ENCODE measurements at regions not wholly inside any gene's neighbourhood (a gene's known extent, or its start where the extent isn't known, plus 50 kb on each side); places are given as distances from the start of the nearest gene placed in this dataset.

DNA sequence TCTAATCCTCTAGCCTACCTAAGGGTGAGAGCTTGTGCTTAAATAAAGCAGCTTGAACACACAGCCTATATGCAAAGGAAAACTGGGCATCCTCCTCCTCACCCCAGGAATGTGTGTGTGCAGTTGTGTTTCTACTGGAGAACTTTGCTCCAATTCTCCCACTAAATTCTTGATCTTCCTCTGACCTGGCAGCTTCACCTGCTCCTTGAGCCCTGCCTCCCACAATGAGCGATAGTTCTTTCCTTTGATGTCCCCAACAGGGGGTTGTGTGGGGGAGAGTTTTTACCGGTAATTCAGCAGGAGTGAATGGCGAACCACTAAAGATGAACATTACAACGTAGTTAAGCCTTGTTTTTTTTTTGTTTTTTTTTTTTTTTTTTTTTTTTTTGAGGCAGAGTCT is 113.5 kb upstream of the RCN1 start:
- Histone ChIP-seq H3K4me1 (ENCODE audit: insufficient read depth, low read length) (no peaks in the 10 kb centered on the region), H3K4me3 (ENCODE audit: low read length) (no peak overlapping the region), H3K36me3 (ENCODE audit: insufficient read depth, low read length) (no peaks in the 10 kb centered on the region), H3K27me3 (ENCODE audit: control insufficient read depth in 1 of 2, insufficient read depth in 2 of 2, low read length in 2 of 2) (peaks cover 5 to 9% of the 10 kb centered on the region in 2 experiments), H3K27ac (ENCODE audit: low read depth in 1 of 2, low read length in 2 of 2) (no peak overlapping the region), H3K9me3 (ENCODE audit: control insufficient read depth in 1 of 2, insufficient read depth in 1 of 2, low read length in 2 of 2) (no peaks in the 10 kb centered on the region)
- DNase-seq (no peak), ATAC-seq (ENCODE audit: poor library complexity) (no peak)
- TF ChIP-seq, protein P1, sequence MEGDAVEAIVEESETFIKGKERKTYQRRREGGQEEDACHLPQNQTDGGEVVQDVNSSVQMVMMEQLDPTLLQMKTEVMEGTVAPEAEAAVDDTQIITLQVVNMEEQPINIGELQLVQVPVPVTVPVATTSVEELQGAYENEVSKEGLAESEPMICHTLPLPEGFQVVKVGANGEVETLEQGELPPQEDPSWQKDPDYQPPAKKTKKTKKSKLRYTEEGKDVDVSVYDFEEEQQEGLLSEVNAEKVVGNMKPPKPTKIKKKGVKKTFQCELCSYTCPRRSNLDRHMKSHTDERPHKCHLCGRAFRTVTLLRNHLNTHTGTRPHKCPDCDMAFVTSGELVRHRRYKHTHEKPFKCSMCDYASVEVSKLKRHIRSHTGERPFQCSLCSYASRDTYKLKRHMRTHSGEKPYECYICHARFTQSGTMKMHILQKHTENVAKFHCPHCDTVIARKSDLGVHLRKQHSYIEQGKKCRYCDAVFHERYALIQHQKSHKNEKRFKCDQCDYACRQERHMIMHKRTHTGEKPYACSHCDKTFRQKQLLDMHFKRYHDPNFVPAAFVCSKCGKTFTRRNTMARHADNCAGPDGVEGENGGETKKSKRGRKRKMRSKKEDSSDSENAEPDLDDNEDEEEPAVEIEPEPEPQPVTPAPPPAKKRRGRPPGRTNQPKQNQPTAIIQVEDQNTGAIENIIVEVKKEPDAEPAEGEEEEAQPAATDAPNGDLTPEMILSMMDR (IDR thresholded peaks at IDR 0.05) = no peak
- no peaks in the 10 kb centered on the region for H3K36me3 Mint-ChIP-seq (ENCODE audit: low read depth)
- H3K4me1 Mint-ChIP-seq (ENCODE audit: low read depth) = no peaks in the 10 kb centered on the region
- intact Hi-C loops (cut with DNase I, micrococcal nuclease) = no loop called here
- no peak overlapping the region for H3K27ac Mint-ChIP-seq
- CTCF ChIA-PET = interaction anchor here (1.1 kb wide), 1 partner anchor 14 kb away, joined by 3 read pairs; no protein-coding TSS in a partner anchor
- H3K27me3 Mint-ChIP-seq = peaks cover 49% of the 10 kb centered on the region
- no peaks in the 10 kb centered on the region for H3K9me3 Mint-ChIP-seq
- no peak overlapping the region for H3K4me3 Mint-ChIP-seq
- POLR2A ChIA-PET = no interaction called here

DNA sequence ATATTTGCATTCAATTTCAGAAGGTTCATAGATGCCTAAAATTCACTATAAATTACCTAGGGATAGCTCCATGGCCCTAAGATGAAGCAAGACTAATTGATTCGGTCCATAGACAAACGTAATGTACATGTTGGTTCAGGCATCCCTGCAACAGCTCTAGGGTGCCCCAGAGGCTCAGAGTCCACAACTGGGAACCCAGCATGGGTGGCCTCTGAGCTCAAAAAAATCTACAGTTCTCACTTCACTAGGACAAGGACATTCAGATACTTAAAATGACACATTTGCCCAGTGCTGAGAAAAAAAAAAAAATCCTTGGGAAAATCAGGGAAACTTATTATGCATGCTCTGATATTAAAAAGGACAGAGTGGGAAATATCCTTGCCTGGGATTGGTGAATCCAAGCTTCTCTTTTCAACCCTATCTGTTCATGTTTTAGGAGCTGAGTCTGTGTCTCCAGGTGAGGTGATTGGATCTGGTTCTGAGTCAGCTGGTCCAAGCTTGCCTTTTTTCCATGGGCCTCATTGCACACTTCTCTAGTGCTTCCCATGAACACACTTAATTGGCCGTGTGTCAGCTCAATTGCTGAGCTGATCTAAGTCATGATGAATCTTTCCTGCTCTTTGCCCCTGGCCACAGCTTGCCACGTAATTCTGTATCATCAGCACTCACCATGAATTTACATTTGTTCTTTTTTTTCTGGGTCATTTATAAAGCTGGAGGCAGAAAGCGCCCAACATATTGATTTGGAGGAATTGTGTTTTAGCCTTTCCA is 116.3 kb upstream of the RCN1 start:
- Mint-ChIP-seq H3K4me1 (ENCODE audit: low read depth) (no peaks in the 10 kb centered on the region), H3K36me3 (ENCODE audit: low read depth) (no peaks in the 10 kb centered on the region), H3K9me3 (peaks cover 3% of the 10 kb centered on the region), H3K4me3 (no peak overlapping the region), H3K27ac (no peak overlapping the region), H3K27me3 (peaks cover 32% of the 10 kb centered on the region)
- Histone ChIP-seq H3K27ac (ENCODE audit: low read depth in 1 of 2, low read length in 2 of 2) (no peak overlapping the region), H3K4me1 (ENCODE audit: insufficient read depth, low read length) (no peaks in the 10 kb centered on the region), H3K4me3 (ENCODE audit: low read length) (no peak overlapping the region), H3K27me3 (ENCODE audit: control insufficient read depth in 1 of 2, insufficient read depth in 2 of 2, low read length in 2 of 2) (peaks cover 5 to 7% of the 10 kb centered on the region in 2 experiments), H3K9me3 (ENCODE audit: control insufficient read depth in 1 of 2, insufficient read depth in 1 of 2, low read length in 2 of 2) (peaks cover 0 to 5% of the 10 kb centered on the region in 2 experiments), H3K36me3 (ENCODE audit: insufficient read depth, low read length) (no peaks in the 10 kb centered on the region)
- DNase-seq = no peak
- TF ChIP-seq, protein P1 (IDR thresholded peaks at IDR 0.05) = no peak
- ChIA-PET POLR2A (no interaction called here), CTCF (no interaction called here)
- intact Hi-C loops (cut with DNase I, micrococcal nuclease) = no loop called here
- ATAC-seq (ENCODE audit: poor library complexity) = no peak

DNA sequence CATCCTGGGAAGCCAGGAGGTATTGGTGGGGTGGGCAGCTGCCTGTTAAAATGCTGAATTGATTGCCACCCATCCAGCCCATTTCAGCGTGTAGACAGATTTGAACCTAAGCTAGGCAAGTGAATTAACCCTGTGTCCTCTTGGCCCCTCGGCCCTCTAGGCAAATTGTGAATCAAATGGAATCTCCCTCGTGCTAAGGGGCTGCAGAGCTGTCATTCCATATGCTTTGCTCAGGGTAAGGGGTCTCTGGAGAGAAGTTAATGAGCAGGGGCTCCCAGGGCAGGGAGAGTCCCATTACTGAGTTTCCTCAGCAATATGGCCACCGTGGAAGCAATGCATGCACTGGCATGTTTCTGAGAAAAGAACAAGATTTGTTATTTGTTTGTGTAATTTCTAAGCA is 117.7 kb upstream of the RCN1 start:
- DNase-seq (no peak), ATAC-seq (ENCODE audit: poor library complexity) (no peak)
- peaks cover 33% of the 10 kb centered on the region for H3K27me3 Mint-ChIP-seq
- Histone ChIP-seq H3K4me3 (ENCODE audit: low read length) (no peak overlapping the region), H3K36me3 (ENCODE audit: insufficient read depth, low read length) (no peaks in the 10 kb centered on the region), H3K4me1 (ENCODE audit: insufficient read depth, low read length) (no peaks in the 10 kb centered on the region), H3K27me3 (ENCODE audit: control insufficient read depth in 1 of 2, insufficient read depth in 2 of 2, low read length in 2 of 2) (peaks cover 7 to 9% of the 10 kb centered on the region in 2 experiments), H3K9me3 (ENCODE audit: control insufficient read depth in 1 of 2, insufficient read depth in 1 of 2, low read length in 2 of 2) (peaks cover 0 to 5% of the 10 kb centered on the region in 2 experiments), H3K27ac (ENCODE audit: low read depth in 1 of 2, low read length in 2 of 2) (no peak overlapping the region)
- POLR2A ChIA-PET = no interaction called here
- no peak overlapping the region for H3K27ac Mint-ChIP-seq
- intact Hi-C loops (cut with DNase I, micrococcal nuclease) = no loop called here
- TF ChIP-seq, protein P1 (IDR thresholded peaks at IDR 0.05) = no peak
- H3K4me1 Mint-ChIP-seq (ENCODE audit: low read depth) = no peaks in the 10 kb centered on the region
- CTCF ChIA-PET = no interaction called here
- H3K9me3 Mint-ChIP-seq = peaks cover 3% of the 10 kb centered on the region
- H3K4me3 Mint-ChIP-seq = no peak overlapping the region
- no peaks in the 10 kb centered on the region for H3K36me3 Mint-ChIP-seq (ENCODE audit: low read depth)

All from CD4-positive, alpha-beta T cell (primary cell).